ENCODE measurements at regions not wholly inside any gene's neighbourhood (a gene's known extent, or its start where the extent isn't known, plus 50 kb on each side); places are given as distances from the start of the nearest gene placed in this dataset.
"Not testable (repeated sequence)": the region's sequence is repeated elsewhere in the genome, so short reads cannot be mapped to it uniquely, and the experiment has no call there.

DNA sequence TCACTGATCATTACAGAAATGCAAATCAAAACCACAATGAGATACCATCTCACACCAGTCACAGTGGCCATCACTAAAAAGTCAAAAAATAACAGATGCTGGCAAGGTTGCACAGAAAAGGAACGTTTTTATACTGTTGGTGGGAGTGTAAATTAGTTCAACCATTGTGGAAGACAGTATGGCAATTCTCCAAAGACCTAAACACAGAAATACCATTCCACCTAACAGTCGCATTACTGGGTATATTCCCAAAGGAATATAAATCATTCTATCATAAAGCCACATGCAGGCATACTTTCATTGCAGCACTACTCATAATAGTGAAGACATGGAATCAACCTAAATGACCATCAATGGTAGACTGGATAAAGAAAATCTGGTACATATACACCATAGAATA, 83.2 kb upstream of the ARID5B start:
- H2AFZ ChIP-seq (ENCODE audit: control insufficient read depth, low read length); H3K9me3 ChIP-seq (ENCODE audit: control insufficient read depth, low read depth, low read length); dilution Hi-C loops (cut with MboI; ENCODE audit: extremely low pct_ligation_motif_present, low sequenced_read_pairs); H3K9me1 ChIP-seq (ENCODE audit: control insufficient read depth, extremely low read depth, insufficient read depth, low read length); H3K9ac ChIP-seq (ENCODE audit: control insufficient read depth, extremely low read depth, insufficient read depth, low read length); H3K27ac ChIP-seq (ENCODE audit: control insufficient read depth, insufficient read depth, low read length); H3K4me2 ChIP-seq (ENCODE audit: control insufficient read depth, extremely low read depth, insufficient read depth, low read depth, low read length); FAIRE-seq; H3K36me3 ChIP-seq (ENCODE audit: control insufficient read depth in 2 of 2, extremely low read depth in 1 of 2, insufficient read depth in 2 of 2, low read length in 2 of 2); H4K20me1 ChIP-seq (ENCODE audit: control insufficient read depth, extremely low read depth, insufficient read depth, low read length); DNase-seq (ENCODE audit: low read depth, low spot score); H3K4me1 ChIP-seq (ENCODE audit: control insufficient read depth, extremely low read depth, insufficient read depth, low read length); H3K4me3 ChIP-seq (ENCODE audit: control insufficient read depth in 2 of 3, extremely low read depth in 1 of 3, insufficient read depth in 2 of 3, low read depth in 1 of 3, low read length in 3 of 3); H3K79me2 ChIP-seq (ENCODE audit: control insufficient read depth, insufficient read depth, low read length); H3K27me3 ChIP-seq (ENCODE audit: control insufficient read depth, extremely low read depth, insufficient read depth, low read length): not testable (repeated sequence)

DNA sequence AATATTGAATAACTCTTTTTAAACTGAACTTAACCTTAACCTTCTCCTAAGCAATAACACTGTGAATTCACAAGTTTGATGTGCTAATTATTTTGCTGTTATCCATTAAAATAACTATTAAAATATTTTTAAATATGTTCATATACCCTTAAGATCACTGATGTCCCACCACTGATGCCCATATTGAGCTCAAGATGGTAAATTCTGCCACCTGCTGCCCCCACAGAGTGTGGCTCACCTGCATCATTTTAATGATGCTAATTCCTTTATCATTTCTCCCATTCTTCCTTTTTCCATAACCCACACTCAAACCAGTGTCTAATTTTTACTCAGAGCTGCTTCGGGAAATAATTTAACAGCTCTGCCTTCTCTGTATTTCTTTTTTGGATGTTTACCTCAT, 82.3 kb upstream of the ARID5B start:
- H3K4me3 ChIP-seq (ENCODE audit: control insufficient read depth in 2 of 3, extremely low read depth in 1 of 3, insufficient read depth in 2 of 3, low read depth in 1 of 3, low read length in 3 of 3), result no peak overlapping the region
- no peak for TF ChIP-seq EZH2 (IDR thresholded peaks at IDR 0.05; ENCODE audit: low read length)
- TF ChIP-seq, protein P1, sequence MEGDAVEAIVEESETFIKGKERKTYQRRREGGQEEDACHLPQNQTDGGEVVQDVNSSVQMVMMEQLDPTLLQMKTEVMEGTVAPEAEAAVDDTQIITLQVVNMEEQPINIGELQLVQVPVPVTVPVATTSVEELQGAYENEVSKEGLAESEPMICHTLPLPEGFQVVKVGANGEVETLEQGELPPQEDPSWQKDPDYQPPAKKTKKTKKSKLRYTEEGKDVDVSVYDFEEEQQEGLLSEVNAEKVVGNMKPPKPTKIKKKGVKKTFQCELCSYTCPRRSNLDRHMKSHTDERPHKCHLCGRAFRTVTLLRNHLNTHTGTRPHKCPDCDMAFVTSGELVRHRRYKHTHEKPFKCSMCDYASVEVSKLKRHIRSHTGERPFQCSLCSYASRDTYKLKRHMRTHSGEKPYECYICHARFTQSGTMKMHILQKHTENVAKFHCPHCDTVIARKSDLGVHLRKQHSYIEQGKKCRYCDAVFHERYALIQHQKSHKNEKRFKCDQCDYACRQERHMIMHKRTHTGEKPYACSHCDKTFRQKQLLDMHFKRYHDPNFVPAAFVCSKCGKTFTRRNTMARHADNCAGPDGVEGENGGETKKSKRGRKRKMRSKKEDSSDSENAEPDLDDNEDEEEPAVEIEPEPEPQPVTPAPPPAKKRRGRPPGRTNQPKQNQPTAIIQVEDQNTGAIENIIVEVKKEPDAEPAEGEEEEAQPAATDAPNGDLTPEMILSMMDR (optimal IDR thresholded peaks at IDR 0.05 in 1 of 3, IDR thresholded peaks at IDR 0.05 in 1 of 3, conservative IDR thresholded peaks at IDR 0.05 in 1 of 3; ENCODE audit: extremely low read depth in 1 of 3, insufficient read depth in 2 of 3, low read length in 3 of 3), result peak in 1 of 3 experiments; percentile 51
- no peak for DNase-seq (ENCODE audit: low read depth, low spot score)
- H3K9ac ChIP-seq (ENCODE audit: control insufficient read depth, extremely low read depth, insufficient read depth, low read length), result no peak overlapping the region
- H3K79me2 ChIP-seq (ENCODE audit: control insufficient read depth, insufficient read depth, low read length), result no peaks in the 10 kb centered on the region
- H3K9me3 ChIP-seq (ENCODE audit: control insufficient read depth, low read depth, low read length), result no peaks in the 10 kb centered on the region
- dilution Hi-C loops (cut with MboI; ENCODE audit: extremely low pct_ligation_motif_present, low sequenced_read_pairs), result no loop called here
- no peaks in the 10 kb centered on the region for H3K4me1 ChIP-seq (ENCODE audit: control insufficient read depth, extremely low read depth, insufficient read depth, low read length)
- no peak overlapping the region for H3K4me2 ChIP-seq (ENCODE audit: control insufficient read depth, extremely low read depth, insufficient read depth, low read depth, low read length)
- no peak overlapping the region for H2AFZ ChIP-seq (ENCODE audit: control insufficient read depth, low read length)
- H3K27me3 ChIP-seq (ENCODE audit: control insufficient read depth, extremely low read depth, insufficient read depth, low read length), result no peaks in the 10 kb centered on the region
- no peaks in the 10 kb centered on the region for H3K9me1 ChIP-seq (ENCODE audit: control insufficient read depth, extremely low read depth, insufficient read depth, low read length)
- no peak for FAIRE-seq
- no peaks in the 10 kb centered on the region for H3K36me3 ChIP-seq (ENCODE audit: control insufficient read depth in 2 of 2, extremely low read depth in 1 of 2, insufficient read depth in 2 of 2, low read length in 2 of 2)
- no peaks in the 10 kb centered on the region for H4K20me1 ChIP-seq (ENCODE audit: control insufficient read depth, extremely low read depth, insufficient read depth, low read length)
- H3K27ac ChIP-seq (ENCODE audit: control insufficient read depth, insufficient read depth, low read length), result no peak overlapping the region

DNA sequence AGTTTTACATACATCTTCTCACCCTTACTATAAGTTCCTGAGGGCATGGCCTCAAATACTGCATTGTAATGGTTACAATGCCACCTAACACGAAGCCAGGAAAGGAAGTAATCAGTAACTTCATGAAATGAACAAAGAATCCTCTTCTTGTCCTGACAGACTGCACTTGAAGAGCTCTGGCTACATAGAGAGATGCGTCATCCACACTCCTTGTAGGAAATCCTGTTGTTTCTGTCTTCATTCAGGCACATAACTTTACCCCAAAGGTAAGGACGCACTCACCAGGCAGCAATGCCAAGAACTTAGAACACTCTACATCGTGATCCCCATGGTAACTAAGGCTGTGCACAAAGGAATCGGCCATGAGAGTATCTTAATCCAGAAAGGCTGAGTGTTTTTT, 80.3 kb upstream of the ARID5B start:
- no peaks in the 10 kb centered on the region for H4K20me1 ChIP-seq (ENCODE audit: control insufficient read depth, extremely low read depth, insufficient read depth, low read length)
- no peak overlapping the region for H3K27ac ChIP-seq (ENCODE audit: control insufficient read depth, insufficient read depth, low read length)
- H2AFZ ChIP-seq (ENCODE audit: control insufficient read depth, low read length), result no peak overlapping the region
- H3K4me2 ChIP-seq (ENCODE audit: control insufficient read depth, extremely low read depth, insufficient read depth, low read depth, low read length), result no peak overlapping the region
- H3K27me3 ChIP-seq (ENCODE audit: control insufficient read depth, extremely low read depth, insufficient read depth, low read length), result no peaks in the 10 kb centered on the region
- TF ChIP-seq, protein P1 (optimal IDR thresholded peaks at IDR 0.05 in 1 of 3, IDR thresholded peaks at IDR 0.05 in 1 of 3, conservative IDR thresholded peaks at IDR 0.05 in 1 of 3; ENCODE audit: extremely low read depth in 1 of 3, insufficient read depth in 2 of 3, low read length in 3 of 3), result no peak
- TF ChIP-seq EZH2 (IDR thresholded peaks at IDR 0.05; ENCODE audit: low read length), result no peak
- no peak overlapping the region for H3K4me3 ChIP-seq (ENCODE audit: control insufficient read depth in 2 of 3, extremely low read depth in 1 of 3, insufficient read depth in 2 of 3, low read depth in 1 of 3, low read length in 3 of 3)
- DNase-seq (ENCODE audit: low read depth, low spot score) (no peak), FAIRE-seq (peak; percentile 29)
- H3K36me3 ChIP-seq (ENCODE audit: control insufficient read depth in 2 of 2, extremely low read depth in 1 of 2, insufficient read depth in 2 of 2, low read length in 2 of 2), result no peaks in the 10 kb centered on the region
- dilution Hi-C loops (cut with MboI; ENCODE audit: extremely low pct_ligation_motif_present, low sequenced_read_pairs), result no loop called here
- H3K9ac ChIP-seq (ENCODE audit: control insufficient read depth, extremely low read depth, insufficient read depth, low read length), result no peak overlapping the region
- no peaks in the 10 kb centered on the region for H3K4me1 ChIP-seq (ENCODE audit: control insufficient read depth, extremely low read depth, insufficient read depth, low read length)
- no peaks in the 10 kb centered on the region for H3K79me2 ChIP-seq (ENCODE audit: control insufficient read depth, insufficient read depth, low read length)
- no peaks in the 10 kb centered on the region for H3K9me1 ChIP-seq (ENCODE audit: control insufficient read depth, extremely low read depth, insufficient read depth, low read length)
- no peaks in the 10 kb centered on the region for H3K9me3 ChIP-seq (ENCODE audit: control insufficient read depth, low read depth, low read length)
